ENCODE measurements at regions not wholly inside any gene's neighbourhood (a gene's known extent, or its start where the extent isn't known, plus 50 kb on each side); places are given as distances from the start of the nearest gene placed in this dataset.

GRCh38 chr16:52254746-52255145 is 292.2 kb downstream of the TOX3 start:
- H3K27me3 Mint-ChIP-seq (ENCODE audit: insufficient read depth) = no peaks in the 10 kb centered on the region; the same call in 1 of the 2 replicates
- H3K27ac Mint-ChIP-seq = no peak overlapping the region
- H3K9me3 Mint-ChIP-seq = peaks cover under 1% of the 10 kb centered on the region
- TF ChIP-seq CTCF (IDR thresholded peaks at IDR 0.05) = no peak
- H3K4me3 Mint-ChIP-seq = no peak overlapping the region
- H3K36me3 Mint-ChIP-seq (ENCODE audit: low read depth) = no peaks in the 10 kb centered on the region
- DNase-seq = no peak
- H3K4me1 Mint-ChIP-seq (ENCODE audit: low read depth) = no peaks in the 10 kb centered on the region

DNA sequence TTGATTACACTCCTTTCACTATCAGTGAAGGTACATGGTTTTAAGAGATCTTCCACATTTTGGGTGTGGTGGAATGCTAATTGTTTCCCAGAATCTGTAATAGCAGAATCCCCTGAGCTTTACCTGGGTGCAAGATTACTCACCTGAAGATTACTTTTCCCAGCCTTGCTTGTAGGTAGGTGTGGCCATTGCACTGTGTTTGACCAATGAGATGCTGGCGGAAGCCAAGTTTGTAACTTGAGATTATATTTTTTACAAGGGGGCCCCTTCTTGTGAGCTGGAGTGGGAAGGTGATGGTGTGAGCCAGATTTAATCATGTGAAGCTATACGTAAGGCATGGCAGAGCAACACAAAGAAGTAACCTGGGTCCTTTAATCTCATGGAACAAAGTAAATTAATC is 294.3 kb downstream of the TOX3 start:
- Mint-ChIP-seq H3K27me3 (ENCODE audit: insufficient read depth) (no peaks in the 10 kb centered on the region; the same call in 1 of the 2 replicates), H3K9me3 (peaks cover 3% of the 10 kb centered on the region; the same call in 1 of the 2 replicates)
- TF ChIP-seq CTCF (IDR thresholded peaks at IDR 0.05) = no peak

DNA sequence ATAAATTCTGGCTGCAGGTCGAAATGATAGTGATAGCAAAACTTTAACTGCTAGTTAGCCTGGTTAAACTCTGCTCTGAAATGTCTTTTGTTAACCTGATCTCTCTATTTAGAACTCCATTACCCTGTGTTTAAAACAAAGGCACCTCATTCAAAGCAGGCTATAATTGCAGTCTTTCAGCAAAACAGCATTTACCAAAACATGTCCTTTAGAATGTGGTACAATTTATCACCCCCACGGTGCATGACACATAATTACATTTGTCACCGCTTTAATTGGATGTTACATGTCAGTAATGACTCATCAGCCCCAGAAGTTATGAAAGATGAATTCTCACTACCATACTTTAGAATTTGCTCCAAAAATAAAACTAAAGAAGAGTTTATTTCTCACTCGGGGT is 295.4 kb downstream of the TOX3 start:
- peaks cover 11% of the 10 kb centered on the region for H3K9me3 Mint-ChIP-seq
- no peak for TF ChIP-seq CTCF (IDR thresholded peaks at IDR 0.05)
- no peaks in the 10 kb centered on the region for H3K4me1 Mint-ChIP-seq (ENCODE audit: low read depth)
- no peaks in the 10 kb centered on the region for H3K36me3 Mint-ChIP-seq (ENCODE audit: low read depth)
- DNase-seq = no peak
- no peak overlapping the region for H3K4me3 Mint-ChIP-seq
- no peak overlapping the region for H3K27ac Mint-ChIP-seq
- H3K27me3 Mint-ChIP-seq (ENCODE audit: insufficient read depth) = no peaks in the 10 kb centered on the region

More for the DNA sequence above, 294.3 kb downstream of the TOX3 start:
- no peak for DNase-seq
- no peak overlapping the region for H3K4me3 Mint-ChIP-seq
- H3K36me3 Mint-ChIP-seq (ENCODE audit: low read depth) = no peaks in the 10 kb centered on the region
- no peaks in the 10 kb centered on the region for H3K4me1 Mint-ChIP-seq (ENCODE audit: low read depth)
- no peak overlapping the region for H3K27ac Mint-ChIP-seq

DNA sequence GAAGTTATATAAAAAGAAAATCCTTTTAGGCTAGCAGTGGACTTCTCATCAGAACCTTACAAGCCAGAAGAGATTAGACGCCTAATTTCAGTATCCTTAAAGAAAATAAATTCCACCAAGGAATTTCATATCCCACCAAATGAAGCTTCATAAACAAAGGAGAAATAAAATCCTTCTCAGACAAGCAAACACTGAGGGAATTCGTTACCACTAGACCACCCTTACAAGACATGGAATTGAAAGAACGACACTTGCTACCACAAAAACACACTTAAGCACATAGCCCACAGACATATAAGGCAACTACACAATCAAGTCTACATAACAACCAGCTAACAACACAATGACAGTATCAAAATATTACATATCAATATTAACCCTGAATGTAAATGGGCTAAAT is 299.2 kb downstream of the TOX3 start:
- Mint-ChIP-seq H3K9me3 (peaks cover 29% of the 10 kb centered on the region), H3K4me1 (ENCODE audit: low read depth) (no peaks in the 10 kb centered on the region), H3K27ac (no peak overlapping the region), H3K4me3 (no peak overlapping the region), H3K36me3 (ENCODE audit: low read depth) (no peaks in the 10 kb centered on the region), H3K27me3 (ENCODE audit: insufficient read depth) (no peaks in the 10 kb centered on the region)
- no peak for DNase-seq
- no peak for TF ChIP-seq CTCF (IDR thresholded peaks at IDR 0.05)

- H3K27ac Mint-ChIP-seq = no peak overlapping the region
- no peaks in the 10 kb centered on the region for H3K4me1 Mint-ChIP-seq (ENCODE audit: low read depth)
- H3K4me3 Mint-ChIP-seq = no peak overlapping the region
- H3K36me3 Mint-ChIP-seq (ENCODE audit: low read depth) = no peaks in the 10 kb centered on the region
- H3K9me3 Mint-ChIP-seq = peaks cover 35% of the 10 kb centered on the region
- TF ChIP-seq CTCF (IDR thresholded peaks at IDR 0.05) = no peak
- DNase-seq = no peak
- H3K27me3 Mint-ChIP-seq (ENCODE audit: insufficient read depth) = no peaks in the 10 kb centered on the region; the same call in 1 of the 2 replicates
Observed at GRCh38 chr16:52238710-52239109, 308.2 kb downstream of the TOX3 start.

- Mint-ChIP-seq H3K27me3 (ENCODE audit: insufficient read depth) (no peaks in the 10 kb centered on the region; the same call in 1 of the 2 replicates), H3K4me3 (no peak overlapping the region), H3K27ac (no peak overlapping the region), H3K4me1 (ENCODE audit: low read depth) (no peaks in the 10 kb centered on the region), H3K9me3 (peaks cover 37% of the 10 kb centered on the region), H3K36me3 (ENCODE audit: low read depth) (no peaks in the 10 kb centered on the region)
- DNase-seq = no peak
- no peak for TF ChIP-seq CTCF (IDR thresholded peaks at IDR 0.05)
Observed at GRCh38 chr16:52237823-52238222, 309.1 kb downstream of the TOX3 start.

All from HFFc6 (cell line).